Cardiac muscle cell (in vitro differentiated cells and primary cell): ENCODE measurements at regions not wholly inside any gene's neighbourhood (a gene's known extent, or its start where the extent isn't known, plus 50 kb on each side); places are given as distances from the start of the nearest gene placed in this dataset.

Experiments used
- DNase-seq, 2 donors: peaks; one replicate each; pipeline versions ENCODE4 v3.0.0 to v3.0.0-alpha.2; 2010 to 2017; ENCODE audit warnings: low read depth in 1 of 2, low spot score in 1 of 2
- H3K27ac ChIP-seq: fragments of 200-600 bp; sonication (generic); 2 replicates; pipeline ENCODE4 v1.5.1; 2016
- H3K27me3 ChIP-seq: fragments of 200-600 bp; sonication (generic); 2 replicates; pipeline ENCODE4 v1.6.0; 2016; ENCODE audit warnings: control low read depth
- H3K36me3 ChIP-seq: fragments of 200-600 bp; sonication (generic); 2 replicates; pipeline ENCODE4 v1.5.1; 2016; ENCODE audit warnings: control low read depth
- H3K4me1 ChIP-seq: fragments of 200-600 bp; sonication (generic); 2 replicates; pipeline ENCODE4 v1.8.1; 2017; ENCODE audit warnings: low read depth, mild to moderate bottlenecking, mixed run types
- H3K4me3 ChIP-seq: fragments of 200-600 bp; sonication (generic); 2 replicates; pipeline ENCODE4 v1.5.1; 2016; ENCODE audit warnings: mild to moderate bottlenecking
- H3K9me3 ChIP-seq: fragments of 200-600 bp; sonication (generic); 2 replicates; pipeline ENCODE4 v1.5.1; 2017; ENCODE audit warnings: low read depth, mild to moderate bottlenecking, control low read depth
- TF ChIP-seq, protein P1 (sequence below): IDR thresholded peaks from 2 replicates; pipeline ENCODE4 v1.5.1; 2012; ENCODE audit warnings: low read depth, mild to moderate bottlenecking, low read length

DNA sequence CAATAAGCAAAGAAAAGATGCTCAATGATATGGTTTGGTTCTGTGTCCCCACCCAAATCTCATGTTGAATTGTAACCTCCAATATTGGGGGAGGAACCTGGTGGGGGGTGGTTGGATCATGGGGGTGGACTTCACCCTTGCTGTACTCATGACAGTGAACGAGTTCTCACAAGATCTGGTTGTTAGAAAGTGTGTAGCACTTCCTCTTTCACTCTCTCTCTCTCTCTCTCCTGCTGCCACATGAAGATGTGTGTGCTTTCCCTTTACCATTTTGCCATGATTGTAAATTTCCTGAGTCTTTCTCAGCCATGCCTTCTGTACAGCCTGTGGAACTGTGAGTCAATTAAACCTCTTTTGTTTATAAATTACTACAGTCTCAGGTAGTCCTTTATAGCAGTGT lies 248.4 kb downstream of the HHIPL2 start:
- Histone ChIP-seq H3K4me1 (no peaks in the 10 kb centered on the region), H3K9me3 (no peaks in the 10 kb centered on the region)

DNA sequence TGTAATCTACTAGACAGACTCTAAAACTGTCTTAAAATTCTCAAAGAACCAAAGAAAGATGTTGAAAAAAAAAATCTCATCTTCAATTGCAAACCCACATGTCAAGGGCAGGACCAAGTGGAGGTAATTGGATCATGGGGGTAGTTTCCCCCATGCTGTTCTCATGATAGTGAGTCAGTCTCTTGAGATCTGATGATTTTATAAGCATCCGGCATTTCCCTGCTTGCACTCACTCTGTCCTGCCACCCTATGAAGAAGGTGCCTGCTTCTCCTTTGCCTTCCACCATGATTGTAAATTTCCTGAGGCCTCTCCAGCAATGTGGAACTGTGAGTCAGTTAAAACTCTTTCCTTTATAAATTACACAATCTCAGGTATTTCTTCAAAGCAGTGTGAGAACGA lies 257.0 kb downstream of the HHIPL2 start:
- Histone ChIP-seq H3K9me3 (no peaks in the 10 kb centered on the region), H3K27ac (no peak overlapping the region), H3K36me3 (no peaks in the 10 kb centered on the region), H3K27me3 (no peaks in the 10 kb centered on the region), H3K4me3 (no peak overlapping the region), H3K4me1 (no peaks in the 10 kb centered on the region)
- no peak for DNase-seq
- TF ChIP-seq, protein P1, sequence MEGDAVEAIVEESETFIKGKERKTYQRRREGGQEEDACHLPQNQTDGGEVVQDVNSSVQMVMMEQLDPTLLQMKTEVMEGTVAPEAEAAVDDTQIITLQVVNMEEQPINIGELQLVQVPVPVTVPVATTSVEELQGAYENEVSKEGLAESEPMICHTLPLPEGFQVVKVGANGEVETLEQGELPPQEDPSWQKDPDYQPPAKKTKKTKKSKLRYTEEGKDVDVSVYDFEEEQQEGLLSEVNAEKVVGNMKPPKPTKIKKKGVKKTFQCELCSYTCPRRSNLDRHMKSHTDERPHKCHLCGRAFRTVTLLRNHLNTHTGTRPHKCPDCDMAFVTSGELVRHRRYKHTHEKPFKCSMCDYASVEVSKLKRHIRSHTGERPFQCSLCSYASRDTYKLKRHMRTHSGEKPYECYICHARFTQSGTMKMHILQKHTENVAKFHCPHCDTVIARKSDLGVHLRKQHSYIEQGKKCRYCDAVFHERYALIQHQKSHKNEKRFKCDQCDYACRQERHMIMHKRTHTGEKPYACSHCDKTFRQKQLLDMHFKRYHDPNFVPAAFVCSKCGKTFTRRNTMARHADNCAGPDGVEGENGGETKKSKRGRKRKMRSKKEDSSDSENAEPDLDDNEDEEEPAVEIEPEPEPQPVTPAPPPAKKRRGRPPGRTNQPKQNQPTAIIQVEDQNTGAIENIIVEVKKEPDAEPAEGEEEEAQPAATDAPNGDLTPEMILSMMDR = no peak

More for the DNA sequence above, 248.4 kb downstream of the HHIPL2 start:
- Histone ChIP-seq H3K27ac (no peak overlapping the region), H3K4me3 (no peak overlapping the region), H3K36me3 (no peaks in the 10 kb centered on the region), H3K27me3 (no peaks in the 10 kb centered on the region)
- TF ChIP-seq, protein P1 = no peak
- DNase-seq = no peak

DNA sequence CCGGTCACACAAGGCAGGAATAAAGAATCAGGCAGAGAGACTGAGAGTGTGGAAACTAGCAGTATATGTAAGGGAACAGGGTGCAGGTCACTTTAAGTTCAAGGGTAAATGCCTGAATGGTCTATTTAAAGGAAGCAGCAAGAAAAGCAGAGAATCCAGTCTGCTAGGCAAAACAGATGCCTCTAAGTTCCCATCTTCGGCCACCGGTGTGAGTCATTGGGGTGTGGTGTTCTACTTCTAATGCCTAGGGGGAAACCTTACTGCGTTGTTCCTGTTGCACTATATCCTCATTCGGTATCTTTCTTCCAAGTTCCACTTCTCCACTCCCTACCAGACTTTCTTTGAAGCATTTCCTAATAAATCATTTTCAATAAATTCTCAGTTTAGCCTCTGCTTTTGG lies 259.9 kb downstream of the HHIPL2 start:
- no peak overlapping the region for H3K27ac ChIP-seq
- H3K4me1 ChIP-seq = no peaks in the 10 kb centered on the region
- TF ChIP-seq, protein P1 = no peak

DNA sequence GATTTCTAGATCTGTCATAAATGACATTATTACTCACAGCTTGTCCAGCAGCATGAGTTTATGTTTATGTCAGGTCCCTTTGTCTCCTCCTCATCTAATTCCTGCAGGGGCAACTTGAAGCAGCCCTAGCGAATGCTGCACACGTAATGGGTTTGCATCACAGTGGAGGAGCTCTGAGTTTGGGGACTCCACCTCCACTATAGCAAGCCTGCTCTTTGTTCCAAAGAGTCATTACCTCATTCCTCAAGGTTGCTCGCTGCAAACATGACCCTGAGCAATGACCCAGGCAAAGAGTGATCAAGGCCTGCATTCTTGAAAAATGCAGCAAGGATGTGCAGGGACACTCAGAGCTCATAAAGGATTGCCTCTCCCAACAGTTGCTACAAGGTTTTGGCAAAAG lies 261.9 kb downstream of the HHIPL2 start:
- H3K27ac ChIP-seq = no peak overlapping the region
- no peak overlapping the region for H3K4me3 ChIP-seq
- TF ChIP-seq, protein P1 = no peak
- H3K27me3 ChIP-seq = no peaks in the 10 kb centered on the region
- H3K4me1 ChIP-seq = no peaks in the 10 kb centered on the region
- no peaks in the 10 kb centered on the region for H3K36me3 ChIP-seq
- DNase-seq = no peak
- H3K9me3 ChIP-seq = no peaks in the 10 kb centered on the region

More for the DNA sequence above, 259.9 kb downstream of the HHIPL2 start:
- Histone ChIP-seq H3K27me3 (no peaks in the 10 kb centered on the region), H3K9me3 (no peaks in the 10 kb centered on the region), H3K36me3 (no peaks in the 10 kb centered on the region), H3K4me3 (no peak overlapping the region)
- DNase-seq = peak in 1 of 2 donors; percentile 1

DNA sequence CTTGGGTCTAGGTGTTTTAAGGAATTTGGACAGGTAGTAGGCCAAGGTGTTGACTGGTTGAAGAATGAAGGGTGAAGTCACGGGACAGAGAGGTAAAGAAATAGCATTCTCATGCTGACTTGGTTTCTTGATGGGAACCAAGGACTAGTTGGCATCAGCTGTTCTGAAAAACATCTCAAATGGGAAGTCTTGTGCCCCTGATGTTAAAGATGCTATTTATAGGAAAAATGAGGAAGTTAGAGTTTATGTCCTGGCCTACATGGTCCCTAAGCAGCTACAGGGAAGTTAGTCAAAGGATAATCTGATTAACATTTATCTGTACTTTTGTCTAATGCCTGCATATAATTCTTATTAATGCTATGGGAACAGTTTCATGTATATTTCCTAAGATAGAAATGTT lies 262.4 kb downstream of the HHIPL2 start:
- Histone ChIP-seq H3K27me3 (no peaks in the 10 kb centered on the region), H3K4me3 (no peak overlapping the region), H3K36me3 (no peaks in the 10 kb centered on the region), H3K9me3 (no peaks in the 10 kb centered on the region), H3K4me1 (no peaks in the 10 kb centered on the region), H3K27ac (no peak overlapping the region)
- DNase-seq = no peak
- TF ChIP-seq, protein P1 = no peak

DNA sequence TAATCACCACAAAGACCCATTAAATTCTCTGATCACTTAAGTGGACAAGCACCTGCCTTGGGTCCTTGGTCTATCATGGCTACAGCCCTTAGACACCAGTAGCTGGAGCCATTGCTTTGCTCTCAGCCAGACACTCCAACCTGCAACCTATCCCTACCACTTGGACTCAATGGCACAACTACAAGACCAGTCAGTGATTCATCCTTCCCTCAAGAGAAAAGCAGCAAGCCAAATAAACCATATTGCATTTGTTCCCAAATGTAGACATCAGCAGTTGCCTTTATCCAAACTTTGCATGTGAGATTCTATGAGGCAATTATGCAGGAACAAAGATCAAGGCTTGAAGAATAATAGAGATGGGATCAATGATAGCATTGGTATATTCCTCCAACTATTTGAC lies 263.4 kb downstream of the HHIPL2 start:
- no peak for DNase-seq
- Histone ChIP-seq H3K27ac (no peak overlapping the region), H3K36me3 (no peaks in the 10 kb centered on the region), H3K9me3 (no peaks in the 10 kb centered on the region), H3K4me3 (no peak overlapping the region), H3K4me1 (no peaks in the 10 kb centered on the region), H3K27me3 (no peaks in the 10 kb centered on the region)
- TF ChIP-seq, protein P1 = no peak
